CD8-positive, alpha-beta memory T cell (primary cell): ENCODE measurements at regions not wholly inside any gene's neighbourhood (a gene's known extent, or its start where the extent isn't known, plus 50 kb on each side); places are given as distances from the start of the nearest gene placed in this dataset.

Experiments used
- CTCF ChIA-PET: fragments of 350-600 bp; sonication (Branson Sonifier 250); formaldehyde crosslinking; loops from one replicate; lab custom pipeline; 2021; ENCODE audit warnings: antibody characterized with exemption; lab: Charles Lee
- POLR2A ChIA-PET: fragments of 350-600 bp; sonication (Branson Sonifier 250); formaldehyde crosslinking; loops from one replicate; lab custom pipeline; 2021; ENCODE audit warnings: antibody characterized with exemption; lab: Charles Lee
- DNase-seq, 5 donors: peaks; one replicate each; pipeline versions ENCODE4 v3.0.0 to v3.0.0-alpha.2; 2020 to 2022; ENCODE audit warnings: mixed read lengths in 1 of 5
- H3K27ac ChIP-seq: one replicate; pipeline ENCODE4 v1.7.0; 2013; ENCODE audit warnings: low read depth, mild to moderate bottlenecking, low read length, moderate library complexity
- H3K27me3 ChIP-seq: 2 replicates; pipeline ENCODE4 v1.7.0; 2013; ENCODE audit warnings: low read length, mild to moderate bottlenecking; ENCODE audit not compliant: insufficient read depth, poor library complexity, severe bottlenecking
- H3K36me3 ChIP-seq: 2 replicates; pipeline ENCODE4 v1.7.0; 2013; ENCODE audit warnings: mild to moderate bottlenecking, low read length, moderate library complexity; ENCODE audit not compliant: insufficient read depth
- H3K4me1 ChIP-seq: 2 replicates; pipeline ENCODE4 v1.7.0; 2013; ENCODE audit warnings: mild to moderate bottlenecking, low read length, moderate library complexity; ENCODE audit not compliant: insufficient read depth
- H3K4me3 ChIP-seq: 2 replicates; pipeline ENCODE4 v1.7.0; 2013; ENCODE audit warnings: mild to moderate bottlenecking, low read length
- H3K9me3 ChIP-seq: 2 replicates; pipeline ENCODE4 v1.7.0; 2013; ENCODE audit warnings: mild to moderate bottlenecking, low read length
- H3K27ac Mint-ChIP-seq, 8 donors: one replicate each; pipeline ENCODE4 v1.8.0; 2020 to 2021; ENCODE audit warnings: mixed read lengths in 8 of 8, mild to moderate bottlenecking in 6 of 8, inconsistent platforms in 3 of 8, moderate library complexity in 3 of 8
- H3K27me3 Mint-ChIP-seq, 2 donors: one replicate each; pipeline ENCODE4 v1.8.0; 2020 to 2021; ENCODE audit warnings: mixed read lengths in 2 of 2, mild to moderate bottlenecking in 1 of 2, moderate library complexity in 1 of 2
- H3K36me3 Mint-ChIP-seq, 3 donors: one replicate each; pipeline ENCODE4 v1.8.0; 2020 to 2021; ENCODE audit warnings: mixed read lengths in 3 of 3, inconsistent platforms in 1 of 3, mild to moderate bottlenecking in 1 of 3
- H3K4me1 Mint-ChIP-seq, 3 donors: one replicate each; pipeline ENCODE4 v1.8.0; 2020 to 2021; ENCODE audit warnings: mixed read lengths in 3 of 3, inconsistent platforms in 1 of 3, mild to moderate bottlenecking in 1 of 3
- H3K4me3 Mint-ChIP-seq, 7 donors: one replicate each; pipeline ENCODE4 v1.8.0; 2020 to 2021; ENCODE audit warnings: mixed read lengths in 7 of 7, mild to moderate bottlenecking in 6 of 7, moderate library complexity in 4 of 7, inconsistent platforms in 2 of 7
- H3K9me3 Mint-ChIP-seq, 5 donors: one replicate each; pipeline ENCODE4 v1.8.0; 2020 to 2022; ENCODE audit warnings: mixed read lengths in 5 of 5, mild to moderate bottlenecking in 3 of 5, moderate library complexity in 2 of 5, inconsistent platforms in 1 of 5

DNA sequence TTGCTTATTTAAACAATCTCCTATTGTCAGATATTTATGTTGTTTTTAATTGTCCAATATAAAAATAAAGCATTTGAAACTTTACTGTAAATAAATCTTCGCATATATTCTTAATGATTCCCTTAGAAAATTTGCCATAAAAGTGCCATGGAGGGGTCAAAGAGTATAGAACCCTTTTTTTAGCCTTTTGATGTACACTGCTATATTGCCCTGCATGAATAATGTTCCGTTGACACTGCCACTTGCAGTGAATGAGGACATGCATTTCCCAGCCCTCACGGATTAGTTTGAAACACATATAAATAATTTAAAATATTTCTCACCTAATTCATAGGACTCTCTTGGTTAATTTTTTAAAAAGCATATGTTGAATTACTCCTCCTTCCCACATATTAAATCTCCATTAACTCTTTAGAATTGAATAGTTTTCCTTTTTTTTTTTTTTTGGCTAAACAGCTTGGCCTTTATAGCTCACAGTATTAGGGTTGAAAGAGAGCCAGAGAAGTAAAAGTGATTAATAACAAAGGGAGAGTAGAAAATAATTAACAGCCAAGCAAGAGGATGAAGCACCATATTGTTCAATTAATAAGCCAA, 129.8 kb upstream of the SGCD start:
- CTCF ChIA-PET: no interaction called here
- Mint-ChIP-seq H3K4me3 (no peak overlapping the region), H3K27ac (no peak overlapping the region), H3K36me3 (no peaks in the 10 kb centered on the region), H3K4me1 (no peaks in the 10 kb centered on the region), H3K27me3 (no peaks in the 10 kb centered on the region), H3K9me3 (no peaks in the 10 kb centered on the region)
- POLR2A ChIA-PET: no interaction called here
- H3K9me3 ChIP-seq: no peaks in the 10 kb centered on the region
- no peaks in the 10 kb centered on the region for H3K27me3 ChIP-seq
- no peak for DNase-seq
- H3K27ac ChIP-seq: no peak overlapping the region
- no peaks in the 10 kb centered on the region for H3K36me3 ChIP-seq
- H3K4me1 ChIP-seq: no peaks in the 10 kb centered on the region
- H3K4me3 ChIP-seq: no peak overlapping the region

DNA sequence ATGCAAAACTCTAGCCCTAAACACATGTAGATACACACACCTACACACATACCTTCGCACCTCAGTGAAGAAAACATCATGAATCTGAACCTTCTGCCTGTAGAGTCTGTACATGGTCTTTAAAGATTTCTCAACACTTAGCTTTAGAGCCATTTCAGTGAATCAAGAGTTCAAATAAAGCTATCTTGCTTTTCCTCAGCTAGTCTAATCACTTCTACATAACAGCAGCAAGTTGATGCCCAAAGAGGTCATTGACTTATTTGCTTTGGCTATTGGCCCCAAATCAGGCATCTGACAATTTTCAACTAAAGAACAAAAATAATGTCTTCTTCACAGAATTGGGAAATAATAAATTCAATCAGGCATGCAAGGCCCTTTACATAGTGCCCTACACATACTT, 127.9 kb upstream of the SGCD start:
- no peaks in the 10 kb centered on the region for H3K27me3 Mint-ChIP-seq
- no peaks in the 10 kb centered on the region for H3K9me3 Mint-ChIP-seq
- no peak for DNase-seq
- Histone ChIP-seq H3K4me1 (no peaks in the 10 kb centered on the region), H3K4me3 (no peak overlapping the region), H3K27ac (no peak overlapping the region), H3K9me3 (no peaks in the 10 kb centered on the region), H3K27me3 (no peaks in the 10 kb centered on the region), H3K36me3 (no peaks in the 10 kb centered on the region)
- no peaks in the 10 kb centered on the region for H3K4me1 Mint-ChIP-seq
- no peak overlapping the region for H3K27ac Mint-ChIP-seq
- ChIA-PET CTCF (no interaction called here), POLR2A (no interaction called here)
- no peak overlapping the region for H3K4me3 Mint-ChIP-seq
- no peaks in the 10 kb centered on the region for H3K36me3 Mint-ChIP-seq

DNA sequence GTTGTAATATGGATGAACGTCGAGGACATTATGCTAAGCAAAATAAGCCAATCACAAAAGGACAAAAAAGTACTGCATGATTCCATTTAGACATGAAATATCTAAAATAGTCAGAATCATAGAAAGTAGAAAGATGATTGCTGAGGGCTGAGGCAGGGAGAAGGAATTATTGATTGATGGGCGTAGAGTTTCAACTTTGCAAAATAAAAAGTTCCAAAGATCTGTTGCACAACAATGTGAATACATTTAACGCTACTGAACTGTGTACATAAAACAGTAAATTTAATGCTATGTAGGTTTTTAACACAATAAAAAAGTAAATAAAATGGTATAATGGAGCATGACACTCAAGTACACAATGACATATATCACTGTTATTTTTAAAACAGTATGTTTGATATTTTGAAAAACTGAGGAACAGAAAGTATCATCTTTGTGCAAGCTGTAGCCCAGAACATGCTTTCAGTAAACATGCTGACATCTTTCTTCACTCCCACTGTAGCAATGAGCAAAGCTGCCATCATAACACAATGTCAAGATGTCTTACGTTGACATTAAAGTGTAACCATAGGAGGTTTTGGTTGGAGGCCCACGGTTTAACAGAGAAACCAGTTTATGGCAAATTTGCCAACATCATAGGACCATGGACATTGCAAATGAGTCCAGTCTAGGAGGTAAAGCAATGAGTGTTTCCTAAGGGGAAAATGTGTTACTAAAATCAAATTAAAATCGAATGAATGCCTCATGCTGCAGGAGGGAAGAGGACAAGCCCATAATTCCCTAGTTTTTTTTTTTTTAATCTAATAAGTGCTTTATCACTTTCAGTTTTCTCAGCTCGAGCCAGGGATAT, 125.8 kb upstream of the SGCD start:
- Mint-ChIP-seq H3K4me1 (no peaks in the 10 kb centered on the region), H3K9me3 (no peaks in the 10 kb centered on the region), H3K36me3 (no peaks in the 10 kb centered on the region), H3K4me3 (no peak overlapping the region), H3K27ac (no peak overlapping the region), H3K27me3 (no peaks in the 10 kb centered on the region)
- Histone ChIP-seq H3K27me3 (no peaks in the 10 kb centered on the region), H3K27ac (no peak overlapping the region), H3K9me3 (no peaks in the 10 kb centered on the region), H3K4me1 (no peaks in the 10 kb centered on the region), H3K36me3 (no peaks in the 10 kb centered on the region), H3K4me3 (no peak overlapping the region)
- DNase-seq: no peak
- POLR2A ChIA-PET: no interaction called here
- CTCF ChIA-PET: no interaction called here

DNA sequence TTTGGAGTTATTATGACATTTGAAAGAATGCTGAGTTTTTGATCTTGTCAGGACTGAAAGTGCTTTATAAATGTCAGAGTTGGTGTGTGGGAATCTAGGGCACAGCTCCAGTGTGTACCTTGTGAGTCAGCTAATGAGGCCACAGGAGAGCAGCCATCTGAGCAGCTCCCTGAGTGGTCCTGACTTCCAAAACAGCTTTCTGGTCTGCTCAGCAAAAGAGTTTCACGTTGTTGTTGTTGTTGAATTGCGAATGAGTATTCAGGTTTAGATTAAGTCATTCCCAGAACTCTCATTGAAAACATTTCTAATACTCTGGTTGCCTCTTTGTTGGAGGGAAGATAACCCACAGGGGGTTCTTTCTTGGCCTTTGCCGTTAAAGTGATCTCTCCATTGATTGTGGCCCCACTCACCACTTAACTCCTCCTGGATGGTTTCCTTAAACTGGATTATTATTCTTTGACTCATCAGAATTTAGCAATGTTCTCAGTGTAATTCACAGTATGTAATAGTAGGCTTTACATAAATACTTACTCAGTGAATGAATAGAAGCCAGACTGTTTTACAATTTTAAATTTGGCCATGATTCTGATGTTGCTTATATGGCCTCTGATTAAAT, 125.1 kb upstream of the SGCD start:
- no peaks in the 10 kb centered on the region for H3K27me3 Mint-ChIP-seq
- H3K36me3 ChIP-seq: no peaks in the 10 kb centered on the region
- ChIA-PET POLR2A (no interaction called here), CTCF (no interaction called here)
- no peak overlapping the region for H3K27ac Mint-ChIP-seq
- H3K4me1 Mint-ChIP-seq: no peaks in the 10 kb centered on the region
- no peak overlapping the region for H3K4me3 Mint-ChIP-seq
- no peak overlapping the region for H3K4me3 ChIP-seq
- H3K36me3 Mint-ChIP-seq: no peaks in the 10 kb centered on the region
- no peaks in the 10 kb centered on the region for H3K9me3 ChIP-seq
- no peak overlapping the region for H3K27ac ChIP-seq
- no peaks in the 10 kb centered on the region for H3K4me1 ChIP-seq
- H3K27me3 ChIP-seq: no peaks in the 10 kb centered on the region
- no peak for DNase-seq
- no peaks in the 10 kb centered on the region for H3K9me3 Mint-ChIP-seq

DNA sequence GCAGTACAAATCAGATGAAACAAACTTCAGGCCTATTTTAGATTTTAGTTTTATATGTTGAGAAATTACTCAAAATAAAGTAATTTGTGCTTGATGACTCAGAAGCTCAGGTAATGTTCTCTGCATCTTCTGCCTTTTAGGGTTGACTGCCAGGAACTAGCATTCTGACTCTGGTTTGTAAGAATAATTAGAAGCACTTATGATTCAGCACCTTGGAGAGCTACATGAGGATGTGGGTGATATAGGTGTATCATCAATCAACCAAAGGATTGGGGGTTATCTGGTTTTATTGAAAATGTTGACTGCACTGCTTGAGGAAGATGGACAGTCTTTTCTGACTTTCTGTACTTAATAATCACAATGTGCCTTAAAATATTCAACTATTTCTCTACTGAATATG, 118.7 kb upstream of the SGCD start:
- Histone ChIP-seq H3K36me3 (no peaks in the 10 kb centered on the region), H3K27me3 (no peaks in the 10 kb centered on the region), H3K4me1 (no peaks in the 10 kb centered on the region), H3K4me3 (no peak overlapping the region), H3K9me3 (no peaks in the 10 kb centered on the region), H3K27ac (no peak overlapping the region)
- no peaks in the 10 kb centered on the region for H3K27me3 Mint-ChIP-seq
- ChIA-PET POLR2A (no interaction called here), CTCF (no interaction called here)
- no peak for DNase-seq
- no peak overlapping the region for H3K27ac Mint-ChIP-seq
- no peaks in the 10 kb centered on the region for H3K4me1 Mint-ChIP-seq
- no peak overlapping the region for H3K4me3 Mint-ChIP-seq
- no peaks in the 10 kb centered on the region for H3K36me3 Mint-ChIP-seq
- peaks cover 0 to 9% (median 1%) of the 10 kb centered on the region in 5 donors for H3K9me3 Mint-ChIP-seq

DNA sequence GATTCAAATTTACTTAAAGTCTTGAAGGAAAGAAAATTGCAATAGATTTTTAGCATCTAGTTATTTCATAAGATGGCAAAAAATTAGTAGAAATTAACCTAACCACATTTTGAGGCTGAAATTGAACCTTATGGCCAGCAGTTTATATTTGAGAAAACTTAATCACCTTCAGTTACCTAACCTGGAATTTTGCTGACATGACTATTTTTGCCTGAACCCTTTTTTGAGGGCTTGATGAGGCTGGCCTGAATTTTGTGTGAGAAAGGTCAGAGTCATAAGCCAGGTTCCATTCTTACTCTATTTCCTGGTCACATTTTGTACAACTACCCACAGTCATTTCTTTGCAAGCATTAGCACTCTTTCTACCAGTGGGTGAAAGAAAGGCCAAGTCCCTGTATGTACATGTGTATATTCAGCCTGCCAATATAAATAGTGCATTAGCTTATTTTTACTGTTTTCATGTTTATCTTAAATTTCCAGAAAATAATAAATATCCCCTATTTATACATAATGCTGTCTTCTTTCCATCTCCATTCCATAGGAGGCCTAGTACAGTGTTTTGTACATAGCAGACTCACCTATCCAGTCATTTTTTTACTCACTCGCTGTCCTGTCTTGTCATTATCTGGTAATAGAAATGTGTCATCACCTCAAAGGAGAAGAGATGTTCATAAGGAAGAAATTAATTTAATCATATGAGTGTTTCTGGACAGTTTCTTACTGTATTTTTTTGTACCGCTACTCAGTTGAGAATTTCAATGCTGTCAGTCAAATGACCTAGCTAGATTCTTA, 108.4 kb upstream of the SGCD start:
- ChIA-PET POLR2A (no interaction called here), CTCF (no interaction called here)
- Mint-ChIP-seq H3K27me3 (no peaks in the 10 kb centered on the region), H3K36me3 (no peaks in the 10 kb centered on the region), H3K4me1 (no peaks in the 10 kb centered on the region), H3K27ac (no peak overlapping the region), H3K4me3 (no peak overlapping the region), H3K9me3 (peaks cover 0 to 10% (median 2%) of the 10 kb centered on the region in 5 donors)
- H3K27ac ChIP-seq: no peak overlapping the region
- no peaks in the 10 kb centered on the region for H3K4me1 ChIP-seq
- no peaks in the 10 kb centered on the region for H3K9me3 ChIP-seq
- no peaks in the 10 kb centered on the region for H3K36me3 ChIP-seq
- no peaks in the 10 kb centered on the region for H3K27me3 ChIP-seq
- DNase-seq: no peak
- H3K4me3 ChIP-seq: no peak overlapping the region

DNA sequence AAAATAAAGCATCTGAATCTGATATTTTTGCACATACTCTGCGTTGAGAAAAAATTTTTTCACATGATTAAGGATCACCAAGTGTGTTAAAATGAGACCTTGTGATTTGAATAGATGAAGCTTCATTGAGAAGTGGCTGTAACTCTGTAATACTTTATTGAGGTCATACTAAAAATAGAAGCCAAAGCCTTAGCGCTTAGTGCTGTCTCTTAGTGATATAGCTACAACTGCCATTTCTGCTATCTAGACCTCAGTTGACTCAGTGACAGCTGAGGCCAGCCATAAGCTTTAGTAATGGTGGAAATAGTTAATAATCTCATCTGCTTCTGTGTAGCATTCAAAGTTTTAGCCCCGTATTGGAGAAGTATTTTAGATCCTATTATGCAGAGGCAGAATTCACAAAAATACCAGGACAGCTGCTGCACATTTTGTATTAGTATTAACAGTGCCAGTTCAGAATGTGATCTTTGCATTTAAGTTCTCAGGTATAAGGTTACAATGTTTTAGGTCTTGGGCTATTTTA, 107.4 kb upstream of the SGCD start:
- Histone ChIP-seq H3K27ac (no peak overlapping the region), H3K4me1 (no peaks in the 10 kb centered on the region), H3K36me3 (no peaks in the 10 kb centered on the region), H3K27me3 (no peaks in the 10 kb centered on the region), H3K9me3 (no peaks in the 10 kb centered on the region), H3K4me3 (no peak overlapping the region)
- CTCF ChIA-PET: no interaction called here
- H3K27me3 Mint-ChIP-seq: no peaks in the 10 kb centered on the region
- peaks cover 0 to under 1% (median 0%) of the 10 kb centered on the region in 5 donors for H3K9me3 Mint-ChIP-seq
- POLR2A ChIA-PET: no interaction called here
- no peak for DNase-seq
- H3K36me3 Mint-ChIP-seq: no peaks in the 10 kb centered on the region
- no peak overlapping the region for H3K27ac Mint-ChIP-seq
- no peak overlapping the region for H3K4me3 Mint-ChIP-seq
- no peaks in the 10 kb centered on the region for H3K4me1 Mint-ChIP-seq

DNA sequence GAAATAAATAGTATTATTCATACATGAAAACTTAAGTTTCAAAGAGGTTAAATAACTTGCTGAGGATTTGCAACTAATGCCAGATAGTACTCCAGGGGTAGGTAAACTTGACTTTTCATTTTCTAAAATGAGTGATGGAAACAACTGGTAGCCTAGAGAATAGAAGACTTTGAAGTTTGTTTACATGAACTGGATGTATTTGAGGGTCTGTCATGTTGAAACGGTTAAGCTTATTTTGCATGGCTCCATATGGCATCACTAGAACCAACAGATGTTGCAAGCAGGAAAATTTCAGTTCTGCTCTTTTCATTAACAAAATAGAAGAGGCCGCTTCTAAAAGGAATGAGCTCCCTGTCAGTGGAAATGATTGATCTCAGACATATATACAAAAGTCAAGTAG, 105.1 kb upstream of the SGCD start:
- CTCF ChIA-PET: no interaction called here

More for the DNA sequence above, 105.1 kb upstream of the SGCD start:
- Histone ChIP-seq H3K4me1 (no peaks in the 10 kb centered on the region), H3K36me3 (no peaks in the 10 kb centered on the region), H3K27ac (no peak overlapping the region), H3K27me3 (no peaks in the 10 kb centered on the region), H3K9me3 (no peaks in the 10 kb centered on the region), H3K4me3 (no peak overlapping the region)
- Mint-ChIP-seq H3K4me1 (no peaks in the 10 kb centered on the region), H3K27ac (no peak overlapping the region), H3K36me3 (no peaks in the 10 kb centered on the region), H3K4me3 (no peak overlapping the region), H3K9me3 (no peaks in the 10 kb centered on the region), H3K27me3 (no peaks in the 10 kb centered on the region)
- POLR2A ChIA-PET: no interaction called here
- DNase-seq: no peak
